Motor neuron (in vitro differentiated cells): ENCODE measurements at regions not wholly inside any gene's neighbourhood (a gene's known extent, or its start where the extent isn't known, plus 50 kb on each side); places are given as distances from the start of the nearest gene placed in this dataset.

Experiments
- ATAC-seq, 8 experiments: fragments of 200-7000 bp; cut with Tn5 transposase; replicated peaks in 6 of 8; 2 replicates each; pipeline ENCODE4 v1.8.0; 2021; ENCODE audit warnings: mild to moderate bottlenecking in 8 of 8, moderate library complexity in 8 of 8
- H3K27ac ChIP-seq, 2 donors: fragments of 250-450 bp; sonication (Bioruptor Pico); 2 replicates each; pipeline ENCODE4 v1.9.0; 2021; ENCODE audit warnings: antibody characterized with exemption in 2 of 2, mild to moderate bottlenecking in 2 of 2, moderate library complexity in 1 of 2
- H3K4me1 ChIP-seq, 2 donors: fragments of 250-450 bp; sonication (Bioruptor Pico); replicated peaks in 1 of 2; 2 replicates each; pipeline ENCODE4 v1.6.1; 2021; ENCODE audit warnings: antibody characterized with exemption in 2 of 2, mild to moderate bottlenecking in 2 of 2, moderate library complexity in 1 of 2
- H3K4me3 ChIP-seq, 5 donors: fragments of 250-450 bp; sonication (Bioruptor Pico); 2 replicates each; pipeline ENCODE4 v1.9.0; 2021; ENCODE audit warnings: antibody characterized with exemption in 5 of 5, mild to moderate bottlenecking in 5 of 5, moderate library complexity in 4 of 5
- WGBS, 10 experiments: fragments of 450-650 bp; shearing (Covaris generic); methylation state at CpG; one replicate each; pipeline ENCODE4 v1.0.0; 2022; 5-methylcytosine and 5-hydroxymethylcytosine counted together
- in situ Hi-C, 9 experiments: fragments of 400-800 bp; cut with MboI; loops; one replicate each; pipeline ENCODE4 v1.15.0; 2021; ENCODE audit warnings: low sequenced_read_pairs in 9 of 9, low pct_unique_long_range_greater_than_20kb in 2 of 9; ENCODE audit not compliant: unreplicated experiment in 9 of 9

GRCh38 chr12:114457620-114458019, 51.7 kb upstream of the TBX5 start:
- Histone ChIP-seq H3K27ac (no peak overlapping the region), H3K4me3 (no peak overlapping the region), H3K4me1 (no peaks in the 10 kb centered on the region)
- 22 to 72% (median 56%) methylated on average over 3 to 4 of the region's 4 CpGs; no CpG with 5 or more reads in 2 of the 10 experiments for WGBS, 10 experiments
- ATAC-seq, result no peak
- in situ Hi-C loops, result no loop called here
